ENCODE measurements at regions not wholly inside any gene's neighbourhood (a gene's known extent, or its start where the extent isn't known, plus 50 kb on each side); places are given as distances from the start of the nearest gene placed in this dataset.

GRCh38 chr14:65933400-65934069 lies 521.0 kb downstream of the FUT8 start:
- WGBS (ENCODE audit: low lambda C conversion rate): 22% methylated on average over 4 of the region's 4 CpGs
- Histone ChIP-seq H3K27me3 (ENCODE audit: insufficient read depth) (no peaks in the 10 kb centered on the region), H3K27ac (ENCODE audit: low read depth in 2 of 2, low read length in 1 of 2) (no peak overlapping the region), H3K9me2 (no peaks in the 10 kb centered on the region), H3K9ac (no peak overlapping the region), H3K4me3 (ENCODE audit: low read depth in 2 of 2, low read length in 1 of 2) (no peak overlapping the region), H3K79me2 (ENCODE audit: insufficient read depth) (no peaks in the 10 kb centered on the region), H3F3A (replicated peaks; ENCODE audit: insufficient read depth) (no peaks in the 10 kb centered on the region), H3K4me2 (no peak overlapping the region), H3K9me3 (no peaks in the 10 kb centered on the region), H3K4me1 (ENCODE audit: control insufficient read depth in 1 of 2, insufficient read depth in 2 of 2, low read depth in 1 of 2, low read length in 1 of 2) (no peaks in the 10 kb centered on the region), H2AFZ (ENCODE audit: low read depth) (no peak overlapping the region), H3K36me3 (replicated peaks in 1 of 2; ENCODE audit: control insufficient read depth in 1 of 2, insufficient read depth in 2 of 2, low read length in 1 of 2) (no peaks in the 10 kb centered on the region), H4K20me1 (ENCODE audit: insufficient read depth) (no peaks in the 10 kb centered on the region)
- ChIA-PET CTCF (no interaction called here), POLR2A (no interaction called here)
- DNase-seq: no peak
- TF ChIP-seq SMC3 (IDR thresholded peaks at IDR 0.05; ENCODE audit: low read depth, low read length): no peak
- TF ChIP-seq IRF3 (IDR thresholded peaks at IDR 0.05; ENCODE audit: low read depth, low read length): no peak
- no peak for TF ChIP-seq TEAD4 (IDR thresholded peaks at IDR 0.05; ENCODE audit: borderline replicate concordance, insufficient read depth)
- no peak for TF ChIP-seq MEF2A (IDR thresholded peaks at IDR 0.05; ENCODE audit: borderline replicate concordance, low read depth)
- TF ChIP-seq MAX (IDR thresholded peaks at IDR 0.05; ENCODE audit: low read depth): no peak
- no peak for TF ChIP-seq NFIC (IDR thresholded peaks at IDR 0.05; ENCODE audit: borderline replicate concordance)
- TF ChIP-seq CTCF (IDR thresholded peaks at IDR 0.05): no peak
- no peak for TF ChIP-seq RFX5 (IDR thresholded peaks at IDR 0.05; ENCODE audit: low read length)
- no peak for TF ChIP-seq CHD2 (IDR thresholded peaks at IDR 0.05; ENCODE audit: low read length, partially characterized antibody)
- no peak for TF ChIP-seq POLR2AphosphoS5 (IDR thresholded peaks at IDR 0.05; ENCODE audit: low read depth, low read length)
- TF ChIP-seq JUND (IDR thresholded peaks at IDR 0.05): no peak
- TF ChIP-seq GATA2 (CRISPR knock-in tag; IDR thresholded peaks at IDR 0.05): no peak
- TF ChIP-seq MXI1 (IDR thresholded peaks at IDR 0.05; ENCODE audit: low read depth, low read length): no peak
- no peak for TF ChIP-seq ZBTB33 (IDR thresholded peaks at IDR 0.05; ENCODE audit: borderline replicate concordance, low read depth)
- TF ChIP-seq ELF1 (IDR thresholded peaks at IDR 0.05): no peak
- TF ChIP-seq USF2 (IDR thresholded peaks at IDR 0.05; ENCODE audit: borderline replicate concordance, low read depth, low read length): no peak
- no peak for TF ChIP-seq USF1 (IDR thresholded peaks at IDR 0.05; ENCODE audit: borderline replicate concordance, low read depth)
- TF ChIP-seq RAD21 (IDR thresholded peaks at IDR 0.05; ENCODE audit: low read length): no peak
- no peak for TF ChIP-seq NRF1 (IDR thresholded peaks at IDR 0.05; ENCODE audit: low read depth, low read length)

All from SK-N-SH (cell line).